WTC11 (cell line): ENCODE measurements at regions not wholly inside any gene's neighbourhood (a gene's known extent, or its start where the extent isn't known, plus 50 kb on each side); places are given as distances from the start of the nearest gene placed in this dataset.

Experiments used
- ATAC-seq: fragments of 200-7000 bp; cut with Tn5 transposase; 2 replicates; pipeline ENCODE4 v1.10.0; 2021; ENCODE audit warnings: mild to moderate bottlenecking, moderate library complexity
- CTCF ChIA-PET: fragments of 300-600 bp; sonication (Branson Sonifier 250); formaldehyde crosslinking; loops from one replicate; lab custom pipeline; 2021; ENCODE audit warnings: antibody characterized with exemption; lab: Charles Lee
- POLR2A ChIA-PET: fragments of 350-600 bp; sonication (Branson Sonifier 250); formaldehyde crosslinking; loops from one replicate; lab custom pipeline; 2021; ENCODE audit warnings: antibody characterized with exemption; lab: Charles Lee
- DNase-seq: peaks from one replicate; pipeline ENCODE4 v3.0.0; 2021; ENCODE audit warnings: low spot score
- H3K27ac Mint-ChIP-seq: 2 replicates; pipeline ENCODE4 v1.8.0; 2021; ENCODE audit warnings: mixed read lengths
- H3K27me3 Mint-ChIP-seq: 2 replicates; pipeline ENCODE4 v1.8.0; 2021; ENCODE audit warnings: low read depth, mild to moderate bottlenecking, moderate library complexity, mixed read lengths
- H3K36me3 Mint-ChIP-seq: 2 replicates; pipeline ENCODE4 v1.8.0; 2021; ENCODE audit warnings: mixed read lengths
- H3K4me1 Mint-ChIP-seq: 2 replicates; pipeline ENCODE4 v1.8.0; 2022; ENCODE audit warnings: mixed read lengths
- H3K4me3 Mint-ChIP-seq: 2 replicates; pipeline ENCODE4 v1.8.0; 2021; ENCODE audit warnings: mild to moderate bottlenecking, moderate library complexity, mixed read lengths
- H3K9me3 Mint-ChIP-seq: 2 replicates; pipeline ENCODE4 v1.8.0; 2021; ENCODE audit warnings: mixed read lengths
- ATF1 ChIP-seq: sonication (generic); formaldehyde crosslinking; IDR thresholded peaks from 2 replicates; pipeline ENCODE4 v1.8.1; 2023; ENCODE audit warnings: mild to moderate bottlenecking, moderate library complexity, missing genetic modification reagents
- E2F5 ChIP-seq: sonication (generic); formaldehyde crosslinking; IDR thresholded peaks from 2 replicates; pipeline ENCODE4 v1.8.1; 2022; ENCODE audit warnings: mild to moderate bottlenecking, moderate library complexity, missing genetic modification reagents
- GRHL2 ChIP-seq: fragments of 250-450 bp; sonication (Bioruptor Pico); IDR thresholded peaks from 2 replicates; pipeline ENCODE4 v1.8.0; 2022; ENCODE audit warnings: mild to moderate bottlenecking, moderate library complexity; ENCODE audit not compliant: insufficient replicate concordance, severe bottlenecking
- HMGA2 ChIP-seq: fragments of 250-450 bp; sonication (Bioruptor Pico); IDR thresholded peaks from 2 replicates; pipeline ENCODE4 v1.4.0; 2021; ENCODE audit warnings: mild to moderate bottlenecking, moderate library complexity
- IRF2 ChIP-seq: sonication (generic); formaldehyde crosslinking; IDR thresholded peaks from 2 replicates; pipeline ENCODE4 v1.8.0; 2022; ENCODE audit warnings: low read depth, missing genetic modification reagents, borderline replicate concordance
- MXD4 ChIP-seq: fragments of 250-450 bp; sonication (Bioruptor Pico); IDR thresholded peaks from 2 replicates; pipeline ENCODE4 v1.8.0; 2021; ENCODE audit warnings: mild to moderate bottlenecking, moderate library complexity, borderline replicate concordance
- NFATC4 ChIP-seq: fragments of 250-450 bp; sonication (Bioruptor Pico); IDR thresholded peaks from 2 replicates; pipeline ENCODE4 v1.9.0; 2021; ENCODE audit warnings: mild to moderate bottlenecking
- NR3C1 ChIP-seq: sonication (generic); formaldehyde crosslinking; conservative IDR thresholded peaks from 2 replicates; pipeline ENCODE4 v1.8.1; 2023; ENCODE audit warnings: low read depth, mild to moderate bottlenecking, missing genetic modification reagents
- RELA ChIP-seq: sonication (generic); formaldehyde crosslinking; IDR thresholded peaks from 2 replicates; pipeline ENCODE4 v1.8.1; 2022; ENCODE audit warnings: missing genetic modification reagents, mild to moderate bottlenecking, borderline replicate concordance
- TP53 ChIP-seq: sonication (generic); formaldehyde crosslinking; IDR thresholded peaks from 2 replicates; pipeline ENCODE4 v1.8.1; 2023; ENCODE audit warnings: mild to moderate bottlenecking, missing genetic modification reagents
- ZNF121 ChIP-seq: sonication (generic); formaldehyde crosslinking; IDR thresholded peaks from 2 replicates; pipeline ENCODE4 v1.8.0; 2023; ENCODE audit warnings: missing genetic modification reagents
- ZNF138 ChIP-seq: sonication (generic); formaldehyde crosslinking; conservative IDR thresholded peaks from 2 replicates; pipeline ENCODE4 v1.8.1; 2022; ENCODE audit warnings: mild to moderate bottlenecking, moderate library complexity, missing genetic modification reagents
- ZNF219 ChIP-seq: sonication (generic); formaldehyde crosslinking; IDR thresholded peaks from 2 replicates; pipeline ENCODE4 v1.8.0; 2023; ENCODE audit warnings: missing genetic modification reagents, mild to moderate bottlenecking, borderline replicate concordance
- ZNF416 ChIP-seq: fragments of 250-450 bp; sonication (Bioruptor Pico); IDR thresholded peaks from 2 replicates; pipeline ENCODE4 v1.9.0; 2021; ENCODE audit warnings: mild to moderate bottlenecking, inconsistent platforms
- TF ChIP-seq, protein P1 (sequence below): sonication (generic); formaldehyde crosslinking; IDR thresholded peaks from 2 replicates; pipeline ENCODE4 v1.8.1; 2023; ENCODE audit warnings: mild to moderate bottlenecking, missing genetic modification reagents
- TF ChIP-seq, protein P2 (sequence below): fragments of 250-450 bp; sonication (Bioruptor Pico); IDR thresholded peaks from 2 replicates; pipeline ENCODE4 v1.9.0; 2021; ENCODE audit warnings: mild to moderate bottlenecking
- TF ChIP-seq, protein P3 (sequence below): sonication (generic); formaldehyde crosslinking; IDR thresholded peaks from 2 replicates; pipeline ENCODE4 v1.8.1; 2022; ENCODE audit warnings: low read depth, missing genetic modification reagents, borderline replicate concordance
- TF ChIP-seq, protein P4 (sequence below): fragments of 250-450 bp; sonication (Bioruptor Pico); IDR thresholded peaks from 2 replicates; pipeline ENCODE4 v1.9.0; 2021; ENCODE audit warnings: mild to moderate bottlenecking
- TF ChIP-seq, protein P5 (sequence below): sonication (generic); formaldehyde crosslinking; IDR thresholded peaks from 2 replicates; pipeline ENCODE4 v1.8.1; 2022; ENCODE audit warnings: missing genetic modification reagents, borderline replicate concordance

DNA sequence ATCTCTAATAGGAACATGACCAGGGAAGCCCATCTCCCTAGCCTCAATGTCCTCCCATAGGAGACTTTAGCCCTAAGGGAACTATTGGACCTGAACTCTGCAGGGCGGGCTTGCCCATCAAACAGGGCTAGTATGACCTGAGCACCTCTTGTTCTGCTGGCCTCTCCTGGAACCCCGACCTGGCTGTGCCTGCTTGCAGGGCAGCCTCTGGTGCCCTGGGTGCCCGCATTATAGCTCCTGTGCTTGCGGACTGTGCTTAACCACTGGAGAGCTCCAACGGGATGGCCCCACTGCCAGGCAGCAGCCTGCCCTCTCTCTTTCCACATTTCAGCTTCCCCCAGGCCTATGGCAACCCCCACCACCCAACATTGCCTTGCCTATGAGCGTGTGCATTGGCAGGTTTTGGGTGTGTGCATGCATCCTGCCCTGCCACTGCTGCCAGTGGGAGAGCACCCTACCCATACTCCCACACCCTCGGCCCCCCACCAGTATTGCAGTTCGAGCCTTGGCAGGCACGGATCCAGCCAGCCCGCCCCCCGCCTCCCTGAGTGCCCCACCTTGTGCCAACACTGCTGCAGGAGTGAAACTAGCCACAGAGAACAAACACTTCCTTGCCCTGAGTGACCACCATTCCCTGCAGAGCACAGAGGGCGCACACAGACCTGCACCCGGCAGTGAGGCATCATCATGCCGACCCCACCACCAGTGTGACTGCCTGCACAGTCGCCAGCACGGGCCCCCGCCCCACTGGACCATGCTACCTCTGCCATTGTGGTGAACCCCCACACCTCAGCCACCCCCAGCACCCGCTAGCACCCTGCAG lies 1123.8 kb upstream of the CDH6 start (continued):
- TF ChIP-seq, protein P1, sequence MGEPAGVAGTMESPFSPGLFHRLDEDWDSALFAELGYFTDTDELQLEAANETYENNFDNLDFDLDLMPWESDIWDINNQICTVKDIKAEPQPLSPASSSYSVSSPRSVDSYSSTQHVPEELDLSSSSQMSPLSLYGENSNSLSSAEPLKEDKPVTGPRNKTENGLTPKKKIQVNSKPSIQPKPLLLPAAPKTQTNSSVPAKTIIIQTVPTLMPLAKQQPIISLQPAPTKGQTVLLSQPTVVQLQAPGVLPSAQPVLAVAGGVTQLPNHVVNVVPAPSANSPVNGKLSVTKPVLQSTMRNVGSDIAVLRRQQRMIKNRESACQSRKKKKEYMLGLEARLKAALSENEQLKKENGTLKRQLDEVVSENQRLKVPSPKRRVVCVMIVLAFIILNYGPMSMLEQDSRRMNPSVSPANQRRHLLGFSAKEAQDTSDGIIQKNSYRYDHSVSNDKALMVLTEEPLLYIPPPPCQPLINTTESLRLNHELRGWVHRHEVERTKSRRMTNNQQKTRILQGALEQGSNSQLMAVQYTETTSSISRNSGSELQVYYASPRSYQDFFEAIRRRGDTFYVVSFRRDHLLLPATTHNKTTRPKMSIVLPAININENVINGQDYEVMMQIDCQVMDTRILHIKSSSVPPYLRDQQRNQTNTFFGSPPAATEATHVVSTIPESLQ (CRISPR knock-in tag) = no peak
- TF ChIP-seq, protein P2, sequence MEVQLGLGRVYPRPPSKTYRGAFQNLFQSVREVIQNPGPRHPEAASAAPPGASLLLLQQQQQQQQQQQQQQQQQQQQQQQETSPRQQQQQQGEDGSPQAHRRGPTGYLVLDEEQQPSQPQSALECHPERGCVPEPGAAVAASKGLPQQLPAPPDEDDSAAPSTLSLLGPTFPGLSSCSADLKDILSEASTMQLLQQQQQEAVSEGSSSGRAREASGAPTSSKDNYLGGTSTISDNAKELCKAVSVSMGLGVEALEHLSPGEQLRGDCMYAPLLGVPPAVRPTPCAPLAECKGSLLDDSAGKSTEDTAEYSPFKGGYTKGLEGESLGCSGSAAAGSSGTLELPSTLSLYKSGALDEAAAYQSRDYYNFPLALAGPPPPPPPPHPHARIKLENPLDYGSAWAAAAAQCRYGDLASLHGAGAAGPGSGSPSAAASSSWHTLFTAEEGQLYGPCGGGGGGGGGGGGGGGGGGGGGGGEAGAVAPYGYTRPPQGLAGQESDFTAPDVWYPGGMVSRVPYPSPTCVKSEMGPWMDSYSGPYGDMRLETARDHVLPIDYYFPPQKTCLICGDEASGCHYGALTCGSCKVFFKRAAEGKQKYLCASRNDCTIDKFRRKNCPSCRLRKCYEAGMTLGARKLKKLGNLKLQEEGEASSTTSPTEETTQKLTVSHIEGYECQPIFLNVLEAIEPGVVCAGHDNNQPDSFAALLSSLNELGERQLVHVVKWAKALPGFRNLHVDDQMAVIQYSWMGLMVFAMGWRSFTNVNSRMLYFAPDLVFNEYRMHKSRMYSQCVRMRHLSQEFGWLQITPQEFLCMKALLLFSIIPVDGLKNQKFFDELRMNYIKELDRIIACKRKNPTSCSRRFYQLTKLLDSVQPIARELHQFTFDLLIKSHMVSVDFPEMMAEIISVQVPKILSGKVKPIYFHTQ (CRISPR knock-in tag) = no peak
- TF ChIP-seq NR3C1 (CRISPR knock-in tag) (no peak), E2F5 (CRISPR knock-in tag) (no peak), ZNF121 (CRISPR knock-in tag) (no peak), NFATC4 (CRISPR knock-in tag) (no peak)

- H3K27me3 Mint-ChIP-seq = no peaks in the 10 kb centered on the region
- no peaks in the 10 kb centered on the region for H3K4me1 Mint-ChIP-seq
- H3K27ac Mint-ChIP-seq = no peak overlapping the region
- POLR2A ChIA-PET = no interaction called here
- H3K36me3 Mint-ChIP-seq = no peaks in the 10 kb centered on the region
- H3K4me3 Mint-ChIP-seq = no peak overlapping the region
- TF ChIP-seq ZNF416 (CRISPR knock-in tag) (no peak), ZNF138 (CRISPR knock-in tag) (no peak), ZNF219 (CRISPR knock-in tag) (no peak)
- TF ChIP-seq, all 79 proteins: peak for 0
- ATAC-seq (no peak), DNase-seq (no peak)
- no peaks in the 10 kb centered on the region for H3K9me3 Mint-ChIP-seq
- CTCF ChIA-PET = no interaction called here
These were observed 1130.0 kb upstream of the CDH6 start for GRCh38 chr5:30063503-30063902.

DNA sequence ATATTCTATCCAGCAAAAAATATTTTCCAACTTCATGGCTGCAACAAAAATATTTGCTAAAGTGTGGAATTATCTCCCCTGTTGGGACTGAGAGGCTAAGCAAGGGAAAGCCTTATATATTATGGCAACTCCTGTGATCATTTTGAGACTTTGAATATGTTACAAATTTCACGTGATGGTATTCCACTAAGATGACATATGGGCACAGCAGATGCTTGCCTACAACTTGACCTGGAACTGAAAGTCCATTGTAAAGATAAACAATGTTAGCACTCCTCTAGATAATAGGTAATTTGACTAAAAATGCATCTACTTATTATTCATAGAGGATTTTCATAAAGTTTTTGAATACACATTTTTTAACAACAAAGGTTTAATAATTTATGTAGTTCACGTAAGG lies 1141.5 kb upstream of the CDH6 start:
- POLR2A ChIA-PET = no interaction called here
- TF ChIP-seq IRF2 (no peak), MXD4 (CRISPR knock-in tag) (no peak)
- Mint-ChIP-seq H3K27ac (no peak overlapping the region), H3K9me3 (peaks cover 22% of the 10 kb centered on the region), H3K36me3 (0 out of 2 replicates have a peak, but pooled peaks cover 2% of the 10 kb centered on the region), H3K4me3 (no peak overlapping the region), H3K27me3 (no peaks in the 10 kb centered on the region), H3K4me1 (peaks cover 14% of the 10 kb centered on the region)
- ATAC-seq (no peak), DNase-seq (no peak)
- CTCF ChIA-PET = interaction anchor here (1.4 kb wide), 1 partner anchor 11 kb away, joined by 4 read pairs; no protein-coding TSS in a partner anchor

GRCh38 chr5:30050056-30050815 lies 1143.2 kb upstream of the CDH6 start:
- H3K36me3 Mint-ChIP-seq = no peaks in the 10 kb centered on the region
- no peak overlapping the region for H3K4me3 Mint-ChIP-seq
- peaks cover 12% of the 10 kb centered on the region for H3K9me3 Mint-ChIP-seq
- peaks cover 14% of the 10 kb centered on the region for H3K4me1 Mint-ChIP-seq
- H3K27ac Mint-ChIP-seq = no peak overlapping the region
- H3K27me3 Mint-ChIP-seq = no peaks in the 10 kb centered on the region
- ChIA-PET CTCF (interaction anchor here (0.7 kb wide), 1 partner anchor 10 kb away, joined by 3 read pairs; no protein-coding TSS in a partner anchor), POLR2A (no interaction called here)
- ATAC-seq (no peak), DNase-seq (no peak)
- TF ChIP-seq TP53 (CRISPR knock-in tag) (no peak), GRHL2 (CRISPR knock-in tag) (no peak), RELA (CRISPR knock-in tag) (no peak), ATF1 (no peak), HMGA2 (CRISPR knock-in tag) (no peak)
- TF ChIP-seq, protein P3, sequence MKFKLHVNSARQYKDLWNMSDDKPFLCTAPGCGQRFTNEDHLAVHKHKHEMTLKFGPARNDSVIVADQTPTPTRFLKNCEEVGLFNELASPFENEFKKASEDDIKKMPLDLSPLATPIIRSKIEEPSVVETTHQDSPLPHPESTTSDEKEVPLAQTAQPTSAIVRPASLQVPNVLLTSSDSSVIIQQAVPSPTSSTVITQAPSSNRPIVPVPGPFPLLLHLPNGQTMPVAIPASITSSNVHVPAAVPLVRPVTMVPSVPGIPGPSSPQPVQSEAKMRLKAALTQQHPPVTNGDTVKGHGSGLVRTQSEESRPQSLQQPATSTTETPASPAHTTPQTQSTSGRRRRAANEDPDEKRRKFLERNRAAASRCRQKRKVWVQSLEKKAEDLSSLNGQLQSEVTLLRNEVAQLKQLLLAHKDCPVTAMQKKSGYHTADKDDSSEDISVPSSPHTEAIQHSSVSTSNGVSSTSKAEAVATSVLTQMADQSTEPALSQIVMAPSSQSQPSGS (CRISPR knock-in tag) = no peak
- TF ChIP-seq, protein P4, sequence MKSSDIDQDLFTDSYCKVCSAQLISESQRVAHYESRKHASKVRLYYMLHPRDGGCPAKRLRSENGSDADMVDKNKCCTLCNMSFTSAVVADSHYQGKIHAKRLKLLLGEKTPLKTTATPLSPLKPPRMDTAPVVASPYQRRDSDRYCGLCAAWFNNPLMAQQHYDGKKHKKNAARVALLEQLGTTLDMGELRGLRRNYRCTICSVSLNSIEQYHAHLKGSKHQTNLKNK (CRISPR knock-in tag) = no peak
- TF ChIP-seq, protein P5, sequence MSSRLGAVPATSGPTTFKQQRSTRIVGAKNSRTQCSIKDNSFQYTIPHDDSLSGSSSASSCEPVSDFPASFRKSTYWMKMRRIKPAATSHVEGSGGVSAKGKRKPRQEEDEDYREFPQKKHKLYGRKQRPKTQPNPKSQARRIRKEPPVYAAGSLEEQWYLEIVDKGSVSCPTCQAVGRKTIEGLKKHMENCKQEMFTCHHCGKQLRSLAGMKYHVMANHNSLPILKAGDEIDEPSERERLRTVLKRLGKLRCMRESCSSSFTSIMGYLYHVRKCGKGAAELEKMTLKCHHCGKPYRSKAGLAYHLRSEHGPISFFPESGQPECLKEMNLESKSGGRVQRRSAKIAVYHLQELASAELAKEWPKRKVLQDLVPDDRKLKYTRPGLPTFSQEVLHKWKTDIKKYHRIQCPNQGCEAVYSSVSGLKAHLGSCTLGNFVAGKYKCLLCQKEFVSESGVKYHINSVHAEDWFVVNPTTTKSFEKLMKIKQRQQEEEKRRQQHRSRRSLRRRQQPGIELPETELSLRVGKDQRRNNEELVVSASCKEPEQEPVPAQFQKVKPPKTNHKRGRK (CRISPR knock-in tag) = no peak
